ENCODE measurements at regions not wholly inside any gene's neighbourhood (a gene's known extent, or its start where the extent isn't known, plus 50 kb on each side); places are given as distances from the start of the nearest gene placed in this dataset.
"Not testable (repeated sequence)": the region's sequence is repeated elsewhere in the genome, so short reads cannot be mapped to it uniquely, and the experiment has no call there.

GRCh38 chr5:86546582-86546981, 71.2 kb upstream of the COX7C start:
- H3K9me3 ChIP-seq (ENCODE audit: control insufficient read depth, low read length) = no peaks in the 10 kb centered on the region
- no peak overlapping the region for H3K4me3 ChIP-seq (ENCODE audit: low read length)
- intact Hi-C loops (cut with DNase I) = no loop called here
- no peak for DNase-seq
- no peak for ATAC-seq
- no peak overlapping the region for H3K27ac ChIP-seq (ENCODE audit: low read length)
- H3K4me1 ChIP-seq (ENCODE audit: control insufficient read depth, insufficient read depth, low read length) = no peaks in the 10 kb centered on the region
- 85% methylated on average over 4 of the region's 4 CpGs for WGBS
- H3K27me3 ChIP-seq (ENCODE audit: control insufficient read depth, insufficient read depth) = no peaks in the 10 kb centered on the region

GRCh38 chr5:86554638-86555037, 63.1 kb upstream of the COX7C start:
- Histone ChIP-seq H3K9me3 (ENCODE audit: control insufficient read depth, low read length) (no peaks in the 10 kb centered on the region), H3K4me1 (ENCODE audit: control insufficient read depth, insufficient read depth, low read length) (no peaks in the 10 kb centered on the region), H3K4me3 (ENCODE audit: low read length) (no peak overlapping the region), H3K27me3 (ENCODE audit: control insufficient read depth, insufficient read depth) (no peaks in the 10 kb centered on the region), H3K27ac (ENCODE audit: low read length) (no peak overlapping the region)
- ATAC-seq (no peak), DNase-seq (no peak)
- 73% methylated on average over 1 of the region's 1 CpG for WGBS
- intact Hi-C loops (cut with DNase I) = no loop called here

GRCh38 chr5:86557920-86558319, 59.8 kb upstream of the COX7C start:
- H3K27ac ChIP-seq (ENCODE audit: low read length) = no peak overlapping the region
- no peaks in the 10 kb centered on the region for H3K27me3 ChIP-seq (ENCODE audit: control insufficient read depth, insufficient read depth)
- DNase-seq (no peak), ATAC-seq (no peak)
- H3K4me1 ChIP-seq (ENCODE audit: control insufficient read depth, insufficient read depth, low read length) = no peaks in the 10 kb centered on the region
- H3K4me3 ChIP-seq (ENCODE audit: low read length) = no peak overlapping the region
- intact Hi-C loops (cut with DNase I) = no loop called here
- H3K9me3 ChIP-seq (ENCODE audit: control insufficient read depth, low read length) = no peaks in the 10 kb centered on the region

- ATAC-seq (no peak), DNase-seq (no peak)
- WGBS = 68% methylated on average over 8 of the region's 8 CpGs
- H3K4me3 ChIP-seq (ENCODE audit: low read length) = no peak overlapping the region
- no peaks in the 10 kb centered on the region for H3K4me1 ChIP-seq (ENCODE audit: control insufficient read depth, insufficient read depth, low read length)
- intact Hi-C loops (cut with DNase I) = no loop called here
- H3K27me3 ChIP-seq (ENCODE audit: control insufficient read depth, insufficient read depth) = no peaks in the 10 kb centered on the region
- H3K27ac ChIP-seq (ENCODE audit: low read length) = no peak overlapping the region
- no peaks in the 10 kb centered on the region for H3K9me3 ChIP-seq (ENCODE audit: control insufficient read depth, low read length)
Measured at GRCh38 chr5:86565197-86565789, 52.4 kb upstream of the COX7C start.

- H3K4me3 ChIP-seq (ENCODE audit: low read length); intact Hi-C loops (cut with DNase I); H3K27me3 ChIP-seq (ENCODE audit: control insufficient read depth, insufficient read depth); H3K27ac ChIP-seq (ENCODE audit: low read length); DNase-seq; H3K4me1 ChIP-seq (ENCODE audit: control insufficient read depth, insufficient read depth, low read length); H3K9me3 ChIP-seq (ENCODE audit: control insufficient read depth, low read length); ATAC-seq: not testable (repeated sequence)
- WGBS = 52% methylated on average over 3 of the region's 3 CpGs
Measured at GRCh38 chr5:86566030-86566429, 51.7 kb upstream of the COX7C start.
